ENCODE measurements at regions not wholly inside any gene's neighbourhood (a gene's known extent, or its start where the extent isn't known, plus 50 kb on each side); places are given as distances from the start of the nearest gene placed in this dataset.

DNA sequence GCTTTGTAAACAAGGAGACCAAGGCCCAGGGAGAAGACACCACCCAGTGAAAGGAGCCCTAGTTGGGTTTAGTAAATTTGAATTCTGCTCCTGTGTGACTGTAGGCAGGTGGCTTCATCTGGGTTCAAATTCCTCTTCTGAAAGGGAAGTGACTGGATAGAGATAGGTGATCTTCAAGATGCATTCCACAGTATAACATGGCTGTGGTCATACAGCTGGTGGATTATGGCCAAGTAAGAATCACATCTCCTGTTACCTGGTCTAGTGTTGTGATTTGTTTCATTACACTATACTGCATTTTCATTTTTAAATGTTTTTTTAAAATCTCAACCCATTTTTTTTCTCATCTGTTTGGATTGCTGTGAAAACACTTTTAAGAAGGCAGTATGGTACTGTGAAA is 58.0 kb upstream of the PICALM start:
- no peak overlapping the region for H3K9ac ChIP-seq (replicated peaks; ENCODE audit: extremely low read depth, insufficient read depth, low read length)
- no peak overlapping the region for H3K4me3 ChIP-seq (replicated peaks in 1 of 3; ENCODE audit: insufficient read depth in 1 of 3, low read depth in 1 of 3, low read length in 3 of 3)
- H3K27ac ChIP-seq (ENCODE audit: insufficient read depth, low read depth, low read length): no peak overlapping the region
- H3K79me2 ChIP-seq (ENCODE audit: control insufficient read depth, insufficient read depth, low read length): no peaks in the 10 kb centered on the region
- no peaks in the 10 kb centered on the region for H3K4me1 ChIP-seq (ENCODE audit: control insufficient read depth, extremely low read depth, insufficient read depth, low read length)
- H4K20me1 ChIP-seq (replicated peaks; ENCODE audit: control insufficient read depth, extremely low read depth, insufficient read depth, low read length): no peaks in the 10 kb centered on the region
- POLR2A ChIA-PET: no interaction called here
- CTCF ChIA-PET: no interaction called here
- peaks cover 0 to 2% of the 10 kb centered on the region in 2 experiments for H3K27me3 ChIP-seq (ENCODE audit: control insufficient read depth in 2 of 2, insufficient read depth in 2 of 2, low read length in 2 of 2)
- H3K4me2 ChIP-seq (ENCODE audit: insufficient read depth, low read length): no peak overlapping the region
- dilution Hi-C loops (cut with MboI; ENCODE audit: extremely low pct_ligation_motif_present, low sequenced_read_pairs) (no loop called here), intact Hi-C loops (cut with micrococcal nuclease) (no loop called here)
- no peaks in the 10 kb centered on the region for H3K36me3 ChIP-seq (ENCODE audit: control insufficient read depth in 2 of 2, extremely low read depth in 1 of 2, insufficient read depth in 2 of 2, low read length in 2 of 2)
- BruUV-seq (replicated peaks): no TSS peak
- TF ChIP-seq, protein P1, sequence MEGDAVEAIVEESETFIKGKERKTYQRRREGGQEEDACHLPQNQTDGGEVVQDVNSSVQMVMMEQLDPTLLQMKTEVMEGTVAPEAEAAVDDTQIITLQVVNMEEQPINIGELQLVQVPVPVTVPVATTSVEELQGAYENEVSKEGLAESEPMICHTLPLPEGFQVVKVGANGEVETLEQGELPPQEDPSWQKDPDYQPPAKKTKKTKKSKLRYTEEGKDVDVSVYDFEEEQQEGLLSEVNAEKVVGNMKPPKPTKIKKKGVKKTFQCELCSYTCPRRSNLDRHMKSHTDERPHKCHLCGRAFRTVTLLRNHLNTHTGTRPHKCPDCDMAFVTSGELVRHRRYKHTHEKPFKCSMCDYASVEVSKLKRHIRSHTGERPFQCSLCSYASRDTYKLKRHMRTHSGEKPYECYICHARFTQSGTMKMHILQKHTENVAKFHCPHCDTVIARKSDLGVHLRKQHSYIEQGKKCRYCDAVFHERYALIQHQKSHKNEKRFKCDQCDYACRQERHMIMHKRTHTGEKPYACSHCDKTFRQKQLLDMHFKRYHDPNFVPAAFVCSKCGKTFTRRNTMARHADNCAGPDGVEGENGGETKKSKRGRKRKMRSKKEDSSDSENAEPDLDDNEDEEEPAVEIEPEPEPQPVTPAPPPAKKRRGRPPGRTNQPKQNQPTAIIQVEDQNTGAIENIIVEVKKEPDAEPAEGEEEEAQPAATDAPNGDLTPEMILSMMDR (IDR thresholded peaks at IDR 0.05; ENCODE audit: extremely low read depth in 1 of 2, insufficient read depth in 1 of 2, low read depth in 1 of 2, low read length in 2 of 2): no peak
- no peak for TF ChIP-seq MYC (IDR thresholded peaks at IDR 0.05; ENCODE audit: low read depth, low read length)
- no peak for TF ChIP-seq FOS (IDR thresholded peaks at IDR 0.05; ENCODE audit: borderline replicate concordance, insufficient read depth, low read length)
- TF ChIP-seq EZH2 (IDR thresholded peaks at IDR 0.05; ENCODE audit: borderline replicate concordance, low read depth, low read length, severe bottlenecking): no peak
- TF ChIP-seq POLR2AphosphoS5 (IDR thresholded peaks at IDR 0.05; ENCODE audit: insufficient read depth, low read depth, low read length): no peak
- TF ChIP-seq JUN (IDR thresholded peaks at IDR 0.05; ENCODE audit: borderline replicate concordance, insufficient read depth, insufficient read length, low read depth): no peak
- TF ChIP-seq POLR2A (IDR thresholded peaks at IDR 0.05; ENCODE audit: low read depth, low read length): no peak
- TF ChIP-seq GATA2 (IDR thresholded peaks at IDR 0.05; ENCODE audit: insufficient read depth, insufficient read length, low read depth, low read length): no peak
- TF ChIP-seq, protein P2, sequence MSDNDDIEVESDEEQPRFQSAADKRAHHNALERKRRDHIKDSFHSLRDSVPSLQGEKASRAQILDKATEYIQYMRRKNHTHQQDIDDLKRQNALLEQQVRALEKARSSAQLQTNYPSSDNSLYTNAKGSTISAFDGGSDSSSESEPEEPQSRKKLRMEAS (IDR thresholded peaks at IDR 0.05; ENCODE audit: insufficient read depth, insufficient read length): no peak
- FAIRE-seq (no peak), DNase-seq (ENCODE audit: low read depth, low spot score) (no peak)
- H3K9me3 ChIP-seq (replicated peaks; ENCODE audit: control insufficient read depth, insufficient read depth, low read length): no peaks in the 10 kb centered on the region
- H2AFZ ChIP-seq (ENCODE audit: low read depth, low read length): no peak overlapping the region
- H3K9me1 ChIP-seq (replicated peaks; ENCODE audit: control insufficient read depth, extremely low read depth, insufficient read depth, low read length): no peaks in the 10 kb centered on the region

All from endothelial cell of umbilical vein (primary cell).